ENCODE measurements at regions not wholly inside any gene's neighbourhood (a gene's known extent, or its start where the extent isn't known, plus 50 kb on each side); places are given as distances from the start of the nearest gene placed in this dataset.

- no peak overlapping the region for H3K4me3 ChIP-seq
- TF ChIP-seq CTCF (IDR thresholded peaks at IDR 0.05): no peak
- no peaks in the 10 kb centered on the region for H3K27me3 ChIP-seq
- H3K36me3 ChIP-seq: no peaks in the 10 kb centered on the region
- intact Hi-C loops (cut with DNase I): no loop called here
- H3K4me1 ChIP-seq: no peaks in the 10 kb centered on the region
- H3K27ac ChIP-seq: no peak overlapping the region
- H3K9me3 ChIP-seq: no peaks in the 10 kb centered on the region
- no peak for DNase-seq (ENCODE audit: low spot score in 2 of 2)
Measured at GRCh38 chr6:76789580-76789979, 673.7 kb downstream of the HTR1B start.

GRCh38 chr6:76788155-76788554 lies 675.1 kb downstream of the HTR1B start:
- H3K36me3 ChIP-seq: no peaks in the 10 kb centered on the region
- no peak for TF ChIP-seq CTCF (IDR thresholded peaks at IDR 0.05)
- H3K27ac ChIP-seq: no peak overlapping the region
- no peaks in the 10 kb centered on the region for H3K4me1 ChIP-seq
- intact Hi-C loops (cut with DNase I): no loop called here
- H3K4me3 ChIP-seq: no peak overlapping the region
- H3K9me3 ChIP-seq: no peaks in the 10 kb centered on the region
- DNase-seq (ENCODE audit: low spot score in 2 of 2): no peak
- no peaks in the 10 kb centered on the region for H3K27me3 ChIP-seq

GRCh38 chr6:76779068-76779467 lies 684.2 kb downstream of the HTR1B start:
- no peaks in the 10 kb centered on the region for H3K9me3 ChIP-seq
- intact Hi-C loops (cut with DNase I): no loop called here
- no peaks in the 10 kb centered on the region for H3K27me3 ChIP-seq
- no peak overlapping the region for H3K4me3 ChIP-seq
- no peak for DNase-seq (ENCODE audit: low spot score in 2 of 2)
- TF ChIP-seq CTCF (IDR thresholded peaks at IDR 0.05): no peak
- no peak overlapping the region for H3K27ac ChIP-seq
- H3K36me3 ChIP-seq: no peaks in the 10 kb centered on the region
- H3K4me1 ChIP-seq: no peaks in the 10 kb centered on the region

- H3K27ac ChIP-seq: no peak overlapping the region
- no peaks in the 10 kb centered on the region for H3K4me1 ChIP-seq
- H3K27me3 ChIP-seq: no peaks in the 10 kb centered on the region
- DNase-seq (ENCODE audit: low spot score in 2 of 2): no peak
- no peaks in the 10 kb centered on the region for H3K36me3 ChIP-seq
- peak overlapping the region in 1 of 2 donors; percentile 30 for H3K4me3 ChIP-seq
- TF ChIP-seq CTCF (IDR thresholded peaks at IDR 0.05): no peak
- intact Hi-C loops (cut with DNase I): no loop called here
- no peaks in the 10 kb centered on the region for H3K9me3 ChIP-seq
Measured at GRCh38 chr6:76776876-76777275, 686.4 kb downstream of the HTR1B start.

GRCh38 chr6:76774781-76775384 lies 688.4 kb downstream of the HTR1B start:
- Histone ChIP-seq H3K27ac (no peak overlapping the region), H3K4me3 (peak overlapping the region in 1 of 2 donors; percentile 30), H3K9me3 (no peaks in the 10 kb centered on the region), H3K4me1 (no peaks in the 10 kb centered on the region), H3K36me3 (no peaks in the 10 kb centered on the region), H3K27me3 (no peaks in the 10 kb centered on the region)
- intact Hi-C loops (cut with DNase I): no loop called here
- TF ChIP-seq CTCF (IDR thresholded peaks at IDR 0.05): no peak
- no peak for DNase-seq (ENCODE audit: low spot score in 2 of 2)

GRCh38 chr6:76772951-76773350 lies 690.3 kb downstream of the HTR1B start:
- no peak for DNase-seq (ENCODE audit: low spot score in 2 of 2)
- Histone ChIP-seq H3K4me3 (no peak overlapping the region), H3K27me3 (no peaks in the 10 kb centered on the region), H3K4me1 (no peaks in the 10 kb centered on the region), H3K9me3 (no peaks in the 10 kb centered on the region), H3K27ac (no peak overlapping the region), H3K36me3 (no peaks in the 10 kb centered on the region)
- intact Hi-C loops (cut with DNase I): no loop called here
- TF ChIP-seq CTCF (IDR thresholded peaks at IDR 0.05): no peak
